ENCODE measurements at regions not wholly inside any gene's neighbourhood (a gene's known extent, or its start where the extent isn't known, plus 50 kb on each side); places are given as distances from the start of the nearest gene placed in this dataset.

DNA sequence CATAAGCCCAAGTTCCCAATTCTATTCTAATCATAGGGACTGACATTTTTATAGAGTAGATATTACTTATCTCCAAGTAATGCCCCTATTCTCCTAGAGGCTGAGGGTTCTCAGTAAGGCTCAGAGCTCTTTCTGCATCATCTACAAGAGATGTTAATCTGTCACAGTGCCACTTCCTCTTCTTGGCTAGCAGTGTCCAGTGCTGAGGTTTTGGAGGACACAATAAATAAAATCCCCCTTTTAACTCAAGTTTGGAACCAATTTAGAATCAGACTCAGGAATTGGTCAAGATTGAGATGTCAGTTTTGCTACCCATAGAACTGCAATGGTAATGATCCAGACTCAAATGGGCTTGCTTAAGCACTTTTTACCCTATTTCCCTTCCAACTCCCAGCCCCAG lies 154.1 kb upstream of the ARID2 start:
- no peak overlapping the region for H3K27ac ChIP-seq (ENCODE audit: extremely low read depth, low read depth, low read length)
- no peaks in the 10 kb centered on the region for H3K9me3 ChIP-seq (ENCODE audit: control insufficient read depth, insufficient read depth, low read depth, low read length)
- ChIA-PET CTCF (interaction anchor here (1.2 kb wide), 1 partner anchor 31 kb away, joined by 3 read pairs; no protein-coding TSS in a partner anchor), POLR2A (no interaction called here)
- H3K36me3 ChIP-seq (ENCODE audit: control insufficient read depth in 2 of 2, insufficient read depth in 1 of 2, low read length in 2 of 2), result no peaks in the 10 kb centered on the region
- TF ChIP-seq, protein P1, sequence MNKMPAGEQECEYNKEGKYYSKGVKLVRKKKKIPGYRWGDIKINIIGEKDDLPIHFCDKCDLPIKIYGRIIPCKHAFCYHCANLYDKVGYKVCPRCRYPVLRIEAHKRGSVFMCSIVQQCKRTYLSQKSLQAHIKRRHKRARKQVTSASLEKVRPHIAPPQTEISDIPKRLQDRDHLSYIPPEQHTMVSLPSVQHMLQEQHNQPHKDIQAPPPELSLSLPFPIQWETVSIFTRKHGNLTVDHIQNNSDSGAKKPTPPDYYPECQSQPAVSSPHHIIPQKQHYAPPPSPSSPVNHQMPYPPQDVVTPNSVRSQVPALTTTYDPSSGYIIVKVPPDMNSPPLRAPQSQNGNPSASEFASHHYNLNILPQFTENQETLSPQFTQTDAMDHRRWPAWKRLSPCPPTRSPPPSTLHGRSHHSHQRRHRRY (tag by site-specific recombination; IDR thresholded peaks at IDR 0.05), result no peak
- TF ChIP-seq MZF1 (tag by site-specific recombination; IDR thresholded peaks at IDR 0.05; ENCODE audit: borderline replicate concordance), result no peak
- no peak for TF ChIP-seq EGR2 (tag by site-specific recombination; IDR thresholded peaks at IDR 0.05; ENCODE audit: low read depth)
- TF ChIP-seq, protein P2, sequence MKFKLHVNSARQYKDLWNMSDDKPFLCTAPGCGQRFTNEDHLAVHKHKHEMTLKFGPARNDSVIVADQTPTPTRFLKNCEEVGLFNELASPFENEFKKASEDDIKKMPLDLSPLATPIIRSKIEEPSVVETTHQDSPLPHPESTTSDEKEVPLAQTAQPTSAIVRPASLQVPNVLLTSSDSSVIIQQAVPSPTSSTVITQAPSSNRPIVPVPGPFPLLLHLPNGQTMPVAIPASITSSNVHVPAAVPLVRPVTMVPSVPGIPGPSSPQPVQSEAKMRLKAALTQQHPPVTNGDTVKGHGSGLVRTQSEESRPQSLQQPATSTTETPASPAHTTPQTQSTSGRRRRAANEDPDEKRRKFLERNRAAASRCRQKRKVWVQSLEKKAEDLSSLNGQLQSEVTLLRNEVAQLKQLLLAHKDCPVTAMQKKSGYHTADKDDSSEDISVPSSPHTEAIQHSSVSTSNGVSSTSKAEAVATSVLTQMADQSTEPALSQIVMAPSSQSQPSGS (tag by site-specific recombination; IDR thresholded peaks at IDR 0.05; ENCODE audit: low read depth), result no peak
- no peak for TF ChIP-seq ZNF530 (tag by site-specific recombination; IDR thresholded peaks at IDR 0.05; ENCODE audit: low read depth)
- TF ChIP-seq BCL11B (tag by site-specific recombination; IDR thresholded peaks at IDR 0.05; ENCODE audit: low read depth), result no peak
- TF ChIP-seq, protein P3, sequence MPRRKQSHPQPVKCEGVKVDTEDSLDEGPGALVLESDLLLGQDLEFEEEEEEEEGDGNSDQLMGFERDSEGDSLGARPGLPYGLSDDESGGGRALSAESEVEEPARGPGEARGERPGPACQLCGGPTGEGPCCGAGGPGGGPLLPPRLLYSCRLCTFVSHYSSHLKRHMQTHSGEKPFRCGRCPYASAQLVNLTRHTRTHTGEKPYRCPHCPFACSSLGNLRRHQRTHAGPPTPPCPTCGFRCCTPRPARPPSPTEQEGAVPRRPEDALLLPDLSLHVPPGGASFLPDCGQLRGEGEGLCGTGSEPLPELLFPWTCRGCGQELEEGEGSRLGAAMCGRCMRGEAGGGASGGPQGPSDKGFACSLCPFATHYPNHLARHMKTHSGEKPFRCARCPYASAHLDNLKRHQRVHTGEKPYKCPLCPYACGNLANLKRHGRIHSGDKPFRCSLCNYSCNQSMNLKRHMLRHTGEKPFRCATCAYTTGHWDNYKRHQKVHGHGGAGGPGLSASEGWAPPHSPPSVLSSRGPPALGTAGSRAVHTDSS (tag by site-specific recombination; IDR thresholded peaks at IDR 0.05), result no peak
- no peak for TF ChIP-seq ZNF114 (tag by site-specific recombination; IDR thresholded peaks at IDR 0.05)
- TF ChIP-seq ZXDB (tag by site-specific recombination; IDR thresholded peaks at IDR 0.05), result no peak
- H3K4me3 ChIP-seq (ENCODE audit: low read depth, low read length), result no peak overlapping the region
- H3K4me1 ChIP-seq (ENCODE audit: control insufficient read depth, insufficient read depth, low read length), result no peaks in the 10 kb centered on the region

DNA sequence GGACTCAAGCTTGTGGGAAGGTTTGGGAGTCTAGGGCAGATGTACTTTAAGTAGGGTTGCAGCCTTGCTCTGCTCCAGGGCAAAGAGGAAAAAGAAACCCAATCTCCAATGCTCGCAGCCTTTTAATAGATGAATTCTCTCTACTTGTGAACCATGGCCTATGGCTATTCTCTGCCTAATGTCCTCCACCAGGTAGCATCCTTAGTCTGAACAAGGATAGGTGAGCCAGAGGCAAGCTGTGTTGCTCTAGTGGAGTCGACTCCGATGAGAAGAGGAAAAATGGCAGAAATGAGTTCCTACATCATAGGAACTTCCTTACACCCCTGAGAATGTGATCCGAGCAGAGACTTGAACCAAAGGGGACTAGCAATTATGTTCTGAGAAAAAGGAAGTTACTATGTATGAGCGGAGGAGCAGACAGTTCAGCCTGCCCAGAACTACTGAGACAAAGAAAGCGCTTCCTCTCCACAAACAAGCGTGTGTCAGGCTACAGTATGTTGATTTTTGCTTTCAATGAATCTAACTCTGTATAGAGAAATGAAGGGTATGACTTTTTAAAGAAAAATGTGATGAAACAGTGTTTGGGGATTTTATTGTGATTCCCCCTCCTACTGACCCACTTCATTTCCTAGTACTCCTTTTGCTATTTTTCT lies 153.6 kb upstream of the ARID2 start:
- POLR2A ChIA-PET, result no interaction called here
- Histone ChIP-seq H3K36me3 (ENCODE audit: control insufficient read depth in 2 of 2, insufficient read depth in 1 of 2, low read length in 2 of 2) (no peaks in the 10 kb centered on the region), H3K9me3 (ENCODE audit: control insufficient read depth, insufficient read depth, low read depth, low read length) (no peaks in the 10 kb centered on the region), H3K4me1 (ENCODE audit: control insufficient read depth, insufficient read depth, low read length) (no peaks in the 10 kb centered on the region), H3K4me3 (ENCODE audit: low read depth, low read length) (no peak overlapping the region), H3K27ac (ENCODE audit: extremely low read depth, low read depth, low read length) (no peak overlapping the region)
- TF ChIP-seq GLI4 (tag by site-specific recombination; IDR thresholded peaks at IDR 0.05) (no peak), ZNF660 (tag by site-specific recombination; IDR thresholded peaks at IDR 0.05) (no peak), GLIS1 (tag by site-specific recombination; IDR thresholded peaks at IDR 0.05) (no peak), ZNF600 (tag by site-specific recombination; IDR thresholded peaks at IDR 0.05) (no peak), ZNF707 (tag by site-specific recombination; IDR thresholded peaks at IDR 0.05) (no peak), ZNF133 (tag by site-specific recombination; IDR thresholded peaks at IDR 0.05) (no peak), ZNF544 (tag by site-specific recombination; IDR thresholded peaks at IDR 0.05) (no peak), ZNF10 (tag by site-specific recombination; IDR thresholded peaks at IDR 0.05) (no peak), ZNF621 (tag by site-specific recombination; IDR thresholded peaks at IDR 0.05) (no peak), ZNF785 (tag by site-specific recombination; IDR thresholded peaks at IDR 0.05) (no peak)
- CTCF ChIA-PET, result no interaction called here

Measured in HEK293 (cell line).